Activated B cell treated with CpG ODN at 0.5 μM for 24 hours (primary cell): ENCODE measurements at regions not wholly inside any gene's neighbourhood (a gene's known extent, or its start where the extent isn't known, plus 50 kb on each side); places are given as distances from the start of the nearest gene placed in this dataset.

ENCODE experiments used
- ATAC-seq: fragments of 200-7000 bp; cut with Tn5 transposase; one replicate; pipeline ENCODE4 v1.10.0; 2021; ENCODE audit warnings: low read depth, mild to moderate bottlenecking, moderate library complexity
- CTCF ChIA-PET: fragments of 350-600 bp; sonication (Branson Sonifier 250); formaldehyde crosslinking; loops from one replicate; lab custom pipeline; 2021; ENCODE audit warnings: antibody characterized with exemption; lab: Charles Lee
- POLR2A ChIA-PET: fragments of 350-600 bp; sonication (Branson Sonifier 250); formaldehyde crosslinking; loops from one replicate; lab custom pipeline; 2021; ENCODE audit warnings: antibody characterized with exemption; lab: Charles Lee
- DNase-seq: peaks from one replicate; pipeline ENCODE4 v3.0.0; 2022
- H3K27ac Mint-ChIP-seq: one replicate; pipeline ENCODE4 v1.8.0; 2020; ENCODE audit warnings: mixed read lengths
- H3K27me3 Mint-ChIP-seq: one replicate; pipeline ENCODE4 v1.8.0; 2021; ENCODE audit warnings: mixed read lengths
- H3K36me3 Mint-ChIP-seq: one replicate; pipeline ENCODE4 v1.8.0; 2021; ENCODE audit warnings: low read depth, mixed read lengths
- H3K4me1 Mint-ChIP-seq: one replicate; pipeline ENCODE4 v1.8.0; 2021; ENCODE audit warnings: mixed read lengths
- H3K4me3 Mint-ChIP-seq: one replicate; pipeline ENCODE4 v1.8.0; 2020; ENCODE audit warnings: mild to moderate bottlenecking, mixed read lengths
- H3K9me3 Mint-ChIP-seq: one replicate; pipeline ENCODE4 v1.8.0; 2020; ENCODE audit warnings: mixed read lengths
- CTCF ChIP-seq: fragments of 200-600 bp; IDR thresholded peaks from one replicate; pipeline ENCODE4 v1.8.0; 2022; ENCODE audit warnings: antibody characterized with exemption, mild to moderate bottlenecking
- intact Hi-C: fragments of 100-400 bp; cut with micrococcal nuclease; formaldehyde crosslinking; loops from one replicate; pipeline ENCODE4 v1.15.1; 2024

DNA sequence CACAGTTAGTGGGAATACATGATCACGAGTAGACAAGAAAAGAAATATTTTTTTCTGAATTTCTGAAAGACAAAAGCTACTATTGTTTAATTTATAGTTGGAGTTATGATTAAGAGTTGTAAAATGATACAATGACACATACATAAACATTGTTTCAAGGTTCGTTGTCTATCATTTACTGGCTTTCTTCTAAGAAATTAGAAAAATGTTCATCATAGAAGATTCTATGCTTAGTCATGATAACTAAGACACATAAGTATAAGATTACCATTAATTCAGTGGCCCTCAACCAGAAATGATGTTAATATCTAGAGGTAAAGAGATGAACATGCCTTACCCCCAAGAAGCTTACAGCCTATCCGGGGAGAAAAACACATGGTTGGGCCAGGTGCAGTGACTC lies 1832.8 kb upstream of the PRR20A start:
- DNase-seq: no peak
- intact Hi-C loops: no loop called here
- no peak for TF ChIP-seq CTCF
- Mint-ChIP-seq H3K4me3 (no peak overlapping the region), H3K36me3 (no peaks in the 10 kb centered on the region), H3K9me3 (peaks cover 6% of the 10 kb centered on the region), H3K4me1 (no peaks in the 10 kb centered on the region), H3K27me3 (no peaks in the 10 kb centered on the region), H3K27ac (no peak overlapping the region)
- POLR2A ChIA-PET: no interaction called here
- CTCF ChIA-PET: no interaction called here
- ATAC-seq: no peak

GRCh38 chr13:55341891-55342290 lies 1798.8 kb upstream of the PRR20A start:
- intact Hi-C loops: no loop called here
- TF ChIP-seq CTCF: no peak
- Mint-ChIP-seq H3K4me3 (no peak overlapping the region), H3K9me3 (peaks cover 8% of the 10 kb centered on the region), H3K36me3 (no peaks in the 10 kb centered on the region), H3K27ac (no peak overlapping the region), H3K27me3 (no peaks in the 10 kb centered on the region), H3K4me1 (no peaks in the 10 kb centered on the region)
- ATAC-seq (no peak), DNase-seq (no peak)
- POLR2A ChIA-PET: no interaction called here
- CTCF ChIA-PET: no interaction called here

GRCh38 chr13:55345224-55345623 lies 1795.5 kb upstream of the PRR20A start:
- Mint-ChIP-seq H3K27ac (no peak overlapping the region), H3K4me1 (no peaks in the 10 kb centered on the region), H3K27me3 (no peaks in the 10 kb centered on the region), H3K36me3 (no peaks in the 10 kb centered on the region), H3K4me3 (no peak overlapping the region), H3K9me3 (peaks cover 17% of the 10 kb centered on the region)
- intact Hi-C loops: no loop called here
- no peak for TF ChIP-seq CTCF
- CTCF ChIA-PET: no interaction called here
- POLR2A ChIA-PET: no interaction called here
- DNase-seq: no peak
- no peak for ATAC-seq

- H3K9me3 Mint-ChIP-seq: peaks cover 17% of the 10 kb centered on the region
- ATAC-seq: no peak
- H3K27ac Mint-ChIP-seq: no peak overlapping the region
- H3K4me3 Mint-ChIP-seq: no peak overlapping the region
- ChIA-PET POLR2A (no interaction called here), CTCF (no interaction called here)
- no peak for TF ChIP-seq CTCF
- no peaks in the 10 kb centered on the region for H3K27me3 Mint-ChIP-seq
- H3K36me3 Mint-ChIP-seq: no peaks in the 10 kb centered on the region
- intact Hi-C loops: no loop called here
- DNase-seq: no peak
- no peaks in the 10 kb centered on the region for H3K4me1 Mint-ChIP-seq
Measured at GRCh38 chr13:55347528-55347927, 1793.2 kb upstream of the PRR20A start.

DNA sequence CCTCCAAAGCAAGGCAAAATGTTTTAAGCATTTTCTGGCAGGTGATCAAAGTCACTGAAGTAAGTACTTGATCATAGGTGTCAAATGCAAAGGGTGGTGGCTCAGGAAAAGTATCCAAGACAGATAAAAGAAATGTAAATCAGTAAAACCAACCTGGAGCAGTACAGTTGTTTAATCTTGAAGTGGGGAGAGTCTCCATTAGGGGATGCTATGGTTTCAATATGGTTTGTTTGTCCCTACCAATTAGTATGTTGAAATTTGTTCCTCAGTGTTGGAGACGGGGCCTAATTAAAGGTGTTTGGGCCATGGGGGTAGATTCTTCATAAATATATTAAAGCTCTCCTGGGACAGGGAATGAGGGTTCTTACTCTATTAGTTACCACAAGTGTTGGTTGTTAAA lies 1781.7 kb upstream of the PRR20A start:
- no peak for TF ChIP-seq CTCF
- peaks cover 7% of the 10 kb centered on the region for H3K9me3 Mint-ChIP-seq
- intact Hi-C loops: no loop called here
- H3K4me3 Mint-ChIP-seq: no peak overlapping the region
- H3K27me3 Mint-ChIP-seq: no peaks in the 10 kb centered on the region
- H3K27ac Mint-ChIP-seq: no peak overlapping the region
- DNase-seq (no peak), ATAC-seq (no peak)
- H3K36me3 Mint-ChIP-seq: no peaks in the 10 kb centered on the region
- POLR2A ChIA-PET: no interaction called here
- CTCF ChIA-PET: no interaction called here
- no peaks in the 10 kb centered on the region for H3K4me1 Mint-ChIP-seq
